Kidney glomerular epithelial cell (primary cell): ENCODE measurements at regions not wholly inside any gene's neighbourhood (a gene's known extent, or its start where the extent isn't known, plus 50 kb on each side); places are given as distances from the start of the nearest gene placed in this dataset.
"Not testable (repeated sequence)": the region's sequence is repeated elsewhere in the genome, so short reads cannot be mapped to it uniquely, and the experiment has no call there.

Experiments used
- DNase-seq: peaks from one replicate; lab custom pipeline; 2025; lab: John Stamatoyannopoulos, UW

DNA sequence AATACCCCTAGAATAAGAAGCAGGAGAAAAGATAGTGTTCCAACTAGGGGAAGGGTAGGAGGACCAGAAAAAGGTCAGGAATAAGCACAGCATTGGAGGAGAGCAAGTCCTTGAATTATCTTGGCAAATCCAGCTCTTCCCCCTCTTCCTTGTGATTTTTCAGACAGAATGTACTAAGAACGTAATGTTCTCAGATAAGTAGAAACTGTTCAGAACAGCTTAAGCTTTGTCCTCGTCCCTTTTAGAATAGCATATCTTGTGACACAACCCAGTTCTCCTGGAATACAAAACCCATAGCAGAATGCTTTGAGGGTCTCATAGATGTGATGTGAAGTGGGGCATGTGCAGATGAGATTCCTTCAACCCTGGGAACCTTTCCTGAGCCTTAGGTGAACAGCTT lies 97.4 kb downstream of the EMB start:
- DNase-seq: no peak

- DNase-seq: no peak
These were observed 100.3 kb downstream of the EMB start for GRCh38 chr5:50340757-50341156.

- not testable (repeated sequence) for DNase-seq
These were observed 110.5 kb downstream of the EMB start for GRCh38 chr5:50330633-50331032.

GRCh38 chr5:50328193-50328729 lies 112.8 kb downstream of the EMB start:
- DNase-seq: no peak

GRCh38 chr5:50325237-50325832 lies 115.8 kb downstream of the EMB start:
- DNase-seq: peak; percentile 37

DNA sequence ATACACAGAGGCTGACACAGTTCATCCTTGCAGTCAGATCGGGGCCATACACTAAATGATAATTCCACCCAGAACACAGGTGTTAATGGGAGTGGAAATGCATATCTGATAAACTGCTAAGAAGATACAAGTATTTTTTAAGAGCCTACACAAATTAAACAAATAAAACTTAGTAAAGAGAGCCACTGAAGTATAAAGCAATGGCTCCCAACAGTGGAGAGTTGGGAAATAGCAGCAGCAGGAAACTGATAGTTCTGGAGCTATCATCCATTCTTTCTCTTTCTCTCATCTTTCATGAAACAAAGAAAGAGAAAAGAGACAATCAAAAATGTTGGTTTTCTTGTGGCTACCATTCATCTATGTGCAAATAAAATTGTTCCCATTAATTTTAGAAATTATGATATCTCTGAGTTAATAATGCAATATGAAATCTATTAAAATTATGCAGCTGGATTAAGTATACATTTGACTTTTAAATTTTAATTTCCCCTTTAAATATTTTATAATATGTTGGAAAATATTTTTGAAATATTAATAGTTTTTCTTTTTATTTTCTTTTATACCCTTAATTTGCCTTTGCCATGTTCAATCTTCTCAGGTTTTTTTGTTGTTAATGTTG lies 120.8 kb downstream of the EMB start:
- peak; percentile 3 for DNase-seq

DNA sequence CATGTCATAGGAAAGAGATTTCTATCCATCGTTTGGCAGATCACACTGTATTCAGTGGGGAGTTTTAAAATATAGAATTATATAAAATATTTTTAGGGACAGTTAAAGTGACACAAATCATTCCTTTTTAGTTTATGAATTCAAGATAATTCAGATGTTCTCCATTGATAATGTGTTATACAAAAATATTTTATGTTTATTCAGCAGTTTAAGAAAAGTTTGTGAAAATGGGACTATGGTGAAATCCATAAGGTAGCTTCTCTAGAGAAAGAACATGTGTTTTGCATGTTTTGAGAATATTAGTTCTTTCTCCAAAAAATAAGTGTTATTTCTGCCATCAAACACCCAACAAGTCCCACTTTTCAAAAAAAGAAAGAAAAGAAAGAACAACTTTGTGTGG lies 122.9 kb downstream of the EMB start:
- DNase-seq: no peak

GRCh38 chr5:50306488-50306887 lies 134.6 kb downstream of the EMB start:
- not testable (repeated sequence) for DNase-seq

DNA sequence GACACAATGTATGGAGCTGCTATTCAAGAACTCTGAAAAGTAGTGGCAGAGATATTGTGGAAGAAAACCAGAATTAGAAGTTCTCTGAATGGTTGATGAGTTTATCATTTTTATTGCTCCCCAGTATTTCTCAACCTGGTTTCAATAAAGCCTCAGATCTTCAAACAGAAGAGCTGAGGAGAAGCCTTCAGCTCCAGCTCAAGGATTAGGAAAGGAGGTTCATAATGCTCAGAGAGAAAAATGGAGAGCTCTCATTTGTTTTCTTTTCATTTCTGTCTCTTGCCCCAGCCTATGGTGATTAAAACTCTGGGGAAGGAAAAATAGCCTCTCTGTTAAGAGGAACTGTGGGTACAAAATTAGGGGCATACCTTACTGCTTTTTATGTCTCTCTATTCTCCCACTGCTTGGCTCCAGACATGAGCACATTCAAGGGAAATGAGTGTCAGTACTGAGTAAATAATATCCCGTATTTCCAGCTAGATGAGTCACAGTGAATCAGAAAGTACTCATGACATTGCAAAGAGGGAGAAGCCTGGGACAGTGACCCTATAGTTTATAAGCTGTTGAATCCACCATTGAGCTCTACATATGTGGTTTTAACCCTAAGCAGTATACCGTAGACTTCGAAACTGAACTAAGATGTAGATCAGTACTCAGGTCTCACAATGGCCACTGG lies 138.1 kb downstream of the EMB start:
- DNase-seq: peak; percentile 90

GRCh38 chr5:50301756-50302155 lies 139.3 kb downstream of the EMB start:
- no peak for DNase-seq

DNA sequence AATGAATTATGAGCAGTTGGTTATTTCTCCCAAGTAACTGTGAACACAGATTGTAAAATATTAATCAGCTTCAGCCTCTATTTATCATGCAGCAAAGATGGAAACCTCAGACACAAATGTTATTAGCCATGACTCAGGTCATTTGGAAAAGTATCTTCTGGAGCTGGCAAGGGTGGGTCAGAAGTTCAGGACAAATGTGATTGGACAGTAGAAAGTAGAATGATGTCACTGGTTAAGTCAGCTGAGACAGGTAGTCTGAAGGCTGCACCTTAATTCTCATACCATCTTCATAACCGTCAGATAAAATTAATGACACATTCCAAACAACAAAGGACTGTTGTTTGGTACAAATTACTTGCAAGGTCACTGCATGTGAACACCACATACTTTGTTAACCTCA lies 140.2 kb downstream of the EMB start:
- DNase-seq: peak; percentile 33

- no peak for DNase-seq
These were observed 141.2 kb downstream of the EMB start for GRCh38 chr5:50299896-50300295.

DNA sequence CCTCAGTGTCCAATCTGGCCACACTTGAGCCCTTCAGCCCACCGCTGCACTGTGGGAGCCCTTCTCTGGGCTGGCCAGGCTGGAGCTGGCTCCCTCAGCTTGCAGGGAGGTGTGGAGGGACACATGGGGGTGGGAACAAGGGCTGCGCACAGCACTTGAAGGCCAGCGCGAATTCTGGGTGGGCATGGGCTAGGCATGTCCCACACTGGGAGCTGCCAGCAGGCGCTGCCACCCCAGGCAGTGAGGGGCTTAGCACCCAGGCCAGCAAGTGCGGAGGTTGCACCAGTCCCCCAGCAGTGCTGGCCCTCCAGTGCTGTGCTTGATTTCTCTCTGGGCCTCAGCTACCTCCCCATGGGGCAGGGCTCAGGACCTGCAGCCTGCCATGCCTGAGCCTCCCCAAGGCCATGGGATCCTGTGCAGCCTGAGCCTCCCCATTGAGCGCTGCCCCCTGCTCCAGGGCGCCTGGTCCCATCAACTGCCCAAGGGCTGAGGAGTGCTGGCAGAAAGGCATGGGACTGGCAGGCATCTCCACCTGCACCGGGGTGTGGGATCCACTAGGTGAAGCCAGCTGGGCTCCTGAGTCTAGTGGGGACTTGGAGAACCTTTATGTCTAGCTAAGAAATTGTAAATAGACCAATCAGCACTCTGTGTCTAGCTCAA lies 148.2 kb downstream of the EMB start:
- DNase-seq: no peak

- not testable (repeated sequence) for DNase-seq
These were observed 160.6 kb downstream of the EMB start for GRCh38 chr5:50280461-50280860.
